ENCODE measurements at regions not wholly inside any gene's neighbourhood (a gene's known extent, or its start where the extent isn't known, plus 50 kb on each side); places are given as distances from the start of the nearest gene placed in this dataset.
"Not testable (repeated sequence)": the region's sequence is repeated elsewhere in the genome, so short reads cannot be mapped to it uniquely, and the experiment has no call there.

GRCh38 chr2:16109368-16109820 is 169.0 kb downstream of the MYCN start:
- DNase-seq = no peak

GRCh38 chr2:16107246-16107645 is 166.9 kb downstream of the MYCN start:
- DNase-seq = no peak

- DNase-seq = no peak
Measured at GRCh38 chr2:16106619-16107018, 166.3 kb downstream of the MYCN start.

- no peak for DNase-seq
Measured at GRCh38 chr2:16105669-16106281, 165.4 kb downstream of the MYCN start.

- DNase-seq = no peak
Measured at GRCh38 chr2:16104949-16105668, 164.8 kb downstream of the MYCN start.

- DNase-seq = no peak
Measured at GRCh38 chr2:16104315-16104948, 164.1 kb downstream of the MYCN start.

GRCh38 chr2:16103614-16104314 is 163.4 kb downstream of the MYCN start:
- no peak for DNase-seq

- DNase-seq = no peak
Measured at GRCh38 chr2:16102976-16103380, 162.6 kb downstream of the MYCN start.

- no peak for DNase-seq
Measured at GRCh38 chr2:16102358-16102975, 162.1 kb downstream of the MYCN start.

GRCh38 chr2:16101196-16101595 is 160.8 kb downstream of the MYCN start:
- no peak for DNase-seq

GRCh38 chr2:16100006-16100405 is 159.7 kb downstream of the MYCN start:
- no peak for DNase-seq

GRCh38 chr2:16099326-16099725 is 159.0 kb downstream of the MYCN start:
- no peak for DNase-seq

- DNase-seq = no peak
Measured at GRCh38 chr2:16096962-16097361, 156.6 kb downstream of the MYCN start.

- not testable (repeated sequence) for DNase-seq
Measured at GRCh38 chr2:16095483-16095882, 155.1 kb downstream of the MYCN start.

GRCh38 chr2:16094811-16095210 is 154.5 kb downstream of the MYCN start:
- DNase-seq = no peak

GRCh38 chr2:16093639-16094529 is 153.5 kb downstream of the MYCN start:
- no peak for DNase-seq

- DNase-seq = no peak
Measured at GRCh38 chr2:16092861-16093638, 152.7 kb downstream of the MYCN start.

GRCh38 chr2:16091576-16092282 is 151.4 kb downstream of the MYCN start:
- DNase-seq = no peak

GRCh38 chr2:16090650-16091575 is 150.6 kb downstream of the MYCN start:
- no peak for DNase-seq

Measured in activated CD4-positive, alpha-beta T cell treated with anti-CD3 and anti-CD28 coated beads, Interleukin-2, amount 50 U/mL, for 4 hours (primary cell).